OCI-M1 (cell line): ENCODE measurements at regions not wholly inside any gene's neighbourhood (a gene's known extent, or its start where the extent isn't known, plus 50 kb on each side); places are given as distances from the start of the nearest gene placed in this dataset.

Source experiments
- DNase-seq: peaks from one replicate; lab custom pipeline; 2025; lab: John Stamatoyannopoulos, UW

DNA sequence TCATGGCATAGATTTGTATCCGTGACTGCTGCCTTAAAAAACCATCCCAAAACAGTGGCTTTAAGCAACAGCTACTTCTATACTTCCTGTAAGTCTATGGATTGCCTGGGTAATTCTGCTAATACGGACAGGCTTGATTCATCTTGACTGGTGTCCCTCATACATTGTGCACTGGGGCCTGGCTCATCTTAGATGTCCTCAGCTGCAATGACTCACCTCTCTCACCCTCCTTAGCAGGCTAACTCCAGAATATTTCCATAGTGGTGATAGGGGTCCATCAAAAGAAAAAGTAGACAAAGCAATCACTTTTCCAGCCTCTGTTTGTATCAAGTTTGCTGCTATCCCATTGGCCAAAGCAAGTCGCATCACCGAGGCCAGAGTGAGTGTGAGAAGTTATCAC, 409.1 kb upstream of the KAZN start:
- no peak for DNase-seq

DNA sequence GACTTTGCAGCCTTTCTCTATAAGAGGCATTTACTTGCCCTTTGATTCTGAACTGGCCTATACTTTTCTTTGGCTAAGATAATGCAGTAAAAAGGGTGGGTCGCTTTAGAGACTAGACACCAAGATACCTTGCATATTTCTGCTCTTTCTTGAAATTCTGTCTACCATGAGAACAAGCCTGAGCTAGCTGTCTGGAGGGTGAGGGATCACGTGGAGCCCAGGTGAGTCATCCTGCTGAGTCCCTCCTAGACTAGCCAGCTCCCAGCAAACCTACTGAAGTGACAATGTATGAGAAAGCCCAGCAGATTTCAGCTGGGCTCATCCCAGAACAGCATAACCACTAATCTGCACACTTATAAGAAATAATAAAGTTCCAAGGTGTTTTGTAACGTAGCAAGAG, 408.0 kb upstream of the KAZN start:
- no peak for DNase-seq

DNA sequence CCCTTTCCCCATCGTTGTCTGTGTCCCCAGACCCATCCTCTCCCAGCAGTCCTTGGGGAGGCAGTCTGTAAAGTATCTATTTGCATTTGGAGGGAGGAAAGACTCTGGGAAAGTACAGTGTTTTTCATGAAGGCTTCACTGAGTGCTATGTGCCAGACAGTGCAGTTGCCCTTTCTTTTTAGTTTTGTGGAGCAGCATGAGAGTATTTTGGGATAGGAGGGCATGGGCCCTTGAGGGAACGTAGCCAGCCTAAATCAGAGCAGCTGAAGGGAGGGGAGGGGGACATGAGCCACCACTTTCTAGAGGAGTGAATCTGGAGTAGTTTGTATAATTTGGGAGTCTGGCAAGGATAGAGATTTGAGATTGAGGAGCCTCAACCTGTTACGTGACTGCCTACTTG, 404.0 kb upstream of the KAZN start:
- DNase-seq, result no peak

DNA sequence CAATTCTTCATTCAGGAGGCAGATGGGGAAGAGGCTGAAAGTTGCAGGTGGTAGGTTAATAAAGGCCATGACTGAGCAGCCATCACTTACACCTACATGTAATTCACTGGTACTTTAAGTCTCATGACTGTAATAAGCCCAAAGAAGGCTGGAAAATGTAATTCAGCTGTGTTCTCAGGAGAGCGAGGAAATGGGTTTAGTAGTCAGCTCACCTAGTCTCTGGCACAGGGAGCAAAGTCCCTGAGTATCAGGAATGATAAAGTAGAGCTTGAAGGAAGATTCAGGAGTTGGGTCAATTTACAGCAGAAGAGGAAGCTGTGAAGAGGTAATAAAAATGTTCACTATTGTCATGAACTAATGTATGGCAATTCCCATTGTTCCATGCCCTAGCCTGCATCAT, 393.4 kb upstream of the KAZN start:
- DNase-seq, result no peak

DNA sequence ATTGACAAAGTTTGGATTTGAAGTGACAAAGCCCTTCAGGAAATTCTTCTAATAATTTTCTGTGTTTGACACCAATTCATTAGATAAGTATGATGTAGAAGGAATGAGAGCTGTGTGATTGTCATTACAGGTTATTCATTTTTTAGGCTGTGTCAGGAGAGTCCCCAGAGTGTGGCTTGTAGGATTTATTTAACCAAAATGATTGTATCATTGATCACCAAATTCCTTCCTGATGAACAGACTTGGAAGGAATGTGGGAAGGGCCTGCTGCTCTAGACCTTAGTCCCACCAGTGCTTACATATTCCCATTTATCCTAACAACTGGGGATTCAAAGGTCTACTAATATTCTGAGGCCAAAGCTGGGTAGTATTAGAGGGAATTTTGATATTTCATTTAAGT, 383.3 kb upstream of the KAZN start:
- no peak for DNase-seq

DNA sequence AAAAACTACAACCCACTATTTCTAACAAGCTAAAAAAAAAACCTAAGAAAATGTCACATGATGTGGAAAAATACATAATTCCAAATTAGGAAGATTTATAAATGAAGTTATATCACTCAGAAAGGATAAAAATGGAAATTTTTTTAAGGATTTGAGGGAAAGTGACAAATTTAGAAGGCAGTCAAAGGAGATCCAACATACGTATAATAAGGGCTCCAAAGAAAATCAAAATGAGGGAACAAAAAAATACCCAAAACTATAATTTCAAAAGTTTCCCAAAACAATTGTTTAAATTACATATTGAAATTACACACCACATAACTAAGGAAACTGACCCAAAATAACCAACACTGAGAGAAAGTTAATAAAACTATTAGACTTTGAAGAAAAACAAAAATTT, 381.1 kb upstream of the KAZN start:
- DNase-seq, result no peak

DNA sequence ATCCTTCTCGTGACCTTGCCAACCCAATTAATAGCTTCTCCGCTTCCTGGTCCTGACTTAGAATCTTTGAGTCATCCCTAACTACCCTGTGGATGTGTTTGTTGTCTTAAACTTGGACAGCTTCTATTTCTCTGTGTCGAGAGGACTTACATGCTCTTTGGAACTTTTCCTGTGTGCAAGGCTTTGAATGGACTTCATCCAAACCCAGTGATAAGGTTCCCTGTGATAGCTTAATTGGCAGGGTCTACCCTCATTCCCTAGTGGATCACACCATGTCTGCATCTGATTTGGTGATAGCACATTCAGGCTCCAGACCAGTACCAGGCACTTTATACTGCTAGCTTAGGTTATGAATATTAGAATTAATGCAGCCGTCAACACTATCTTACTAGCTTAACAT, 378.2 kb upstream of the KAZN start:
- DNase-seq, result no peak

DNA sequence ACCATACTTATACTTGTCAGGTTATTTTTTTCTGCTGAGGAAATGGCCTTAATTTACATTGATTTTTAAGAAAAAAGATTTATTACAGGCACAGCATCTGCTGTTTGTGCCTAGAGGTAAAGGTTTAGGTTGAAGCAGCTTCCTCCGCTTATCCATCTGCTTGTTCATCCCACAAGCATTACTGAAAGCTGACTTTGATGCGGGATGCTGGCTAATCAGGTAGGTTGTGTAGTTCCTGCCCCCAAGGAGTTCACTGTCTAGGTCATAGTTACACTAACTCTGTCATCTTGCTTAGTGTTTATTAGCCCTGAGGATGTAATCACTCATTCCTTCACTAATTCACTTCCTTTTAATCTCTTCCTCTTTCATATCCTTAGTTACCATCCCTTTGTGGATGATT, 377.7 kb upstream of the KAZN start:
- DNase-seq, result no peak

DNA sequence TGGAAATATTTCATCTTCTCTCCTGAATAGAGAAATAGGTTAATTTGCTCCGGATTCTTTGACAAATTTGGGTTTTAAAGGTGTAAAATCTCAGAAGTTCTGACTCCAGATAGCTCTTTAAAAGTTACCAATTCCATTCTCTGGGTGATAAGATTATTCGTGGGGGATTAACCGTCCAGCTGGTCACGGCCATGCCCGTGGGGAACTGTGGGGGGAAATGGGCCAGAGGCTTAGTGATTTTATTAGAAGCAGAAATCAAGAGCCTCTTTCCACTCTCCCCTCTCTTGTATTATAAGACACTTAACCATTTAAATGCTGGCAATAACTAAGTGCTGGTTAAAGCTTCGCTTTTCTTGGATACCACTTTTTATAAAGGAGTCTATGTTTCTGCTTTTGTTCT, 376.4 kb upstream of the KAZN start:
- DNase-seq, result no peak

DNA sequence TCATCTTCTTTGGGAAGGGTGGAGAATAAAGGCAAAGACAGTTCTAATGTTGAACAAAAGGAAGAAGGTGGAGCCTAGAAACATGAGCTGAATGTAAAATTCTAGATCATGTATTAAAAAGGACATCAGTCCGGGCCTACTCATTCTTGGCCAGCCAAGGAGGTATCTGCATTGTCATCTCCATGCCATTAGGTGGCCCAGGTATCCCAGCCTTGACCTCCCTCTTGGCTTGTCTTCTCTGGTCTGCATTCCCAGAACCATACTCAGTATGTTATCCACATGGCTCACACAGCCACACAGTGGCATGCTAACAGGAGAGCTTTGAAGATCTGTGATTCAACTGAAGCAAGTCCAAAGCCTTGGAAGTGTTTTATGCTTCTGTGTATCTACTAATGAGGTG, 369.8 kb upstream of the KAZN start:
- no peak for DNase-seq

DNA sequence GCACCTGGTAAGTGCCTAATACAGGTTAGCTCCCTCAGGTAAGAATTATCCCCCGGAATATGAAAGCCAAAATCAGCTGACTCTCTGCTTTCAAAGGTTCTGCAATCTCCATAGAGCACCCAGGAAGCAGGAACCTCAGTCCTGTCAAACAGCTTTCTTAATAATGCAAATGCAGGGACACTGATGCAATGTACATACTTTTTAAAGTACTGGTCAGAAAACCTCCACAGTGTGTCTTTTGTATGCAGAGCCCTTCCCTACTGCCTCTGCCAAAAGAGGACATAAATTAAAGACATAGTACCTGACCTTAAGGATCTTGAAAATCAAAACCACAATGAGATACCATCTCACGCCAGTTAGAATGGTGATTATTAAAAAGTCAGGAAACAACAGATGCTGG, 365.0 kb upstream of the KAZN start:
- no peak for DNase-seq

DNA sequence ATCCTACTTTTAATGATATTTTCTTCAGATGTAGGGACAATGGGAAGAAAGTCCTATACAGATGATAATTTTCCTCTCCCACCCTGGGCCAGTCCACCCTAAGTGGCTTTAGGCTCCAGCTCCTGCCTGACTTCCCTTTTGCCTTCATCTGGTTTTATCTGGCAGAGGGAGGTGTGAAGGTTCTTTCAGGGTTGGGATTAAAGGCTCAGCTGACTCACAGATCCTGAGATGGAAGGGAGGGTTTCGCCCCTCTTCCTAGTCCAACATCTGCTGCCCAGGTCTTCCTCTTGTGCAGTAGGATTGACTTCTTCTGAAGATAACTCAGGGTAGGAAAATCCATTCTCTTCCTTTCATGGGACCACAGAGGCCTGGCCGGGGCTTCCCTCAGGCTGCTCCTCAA, 362.4 kb upstream of the KAZN start:
- no peak for DNase-seq

DNA sequence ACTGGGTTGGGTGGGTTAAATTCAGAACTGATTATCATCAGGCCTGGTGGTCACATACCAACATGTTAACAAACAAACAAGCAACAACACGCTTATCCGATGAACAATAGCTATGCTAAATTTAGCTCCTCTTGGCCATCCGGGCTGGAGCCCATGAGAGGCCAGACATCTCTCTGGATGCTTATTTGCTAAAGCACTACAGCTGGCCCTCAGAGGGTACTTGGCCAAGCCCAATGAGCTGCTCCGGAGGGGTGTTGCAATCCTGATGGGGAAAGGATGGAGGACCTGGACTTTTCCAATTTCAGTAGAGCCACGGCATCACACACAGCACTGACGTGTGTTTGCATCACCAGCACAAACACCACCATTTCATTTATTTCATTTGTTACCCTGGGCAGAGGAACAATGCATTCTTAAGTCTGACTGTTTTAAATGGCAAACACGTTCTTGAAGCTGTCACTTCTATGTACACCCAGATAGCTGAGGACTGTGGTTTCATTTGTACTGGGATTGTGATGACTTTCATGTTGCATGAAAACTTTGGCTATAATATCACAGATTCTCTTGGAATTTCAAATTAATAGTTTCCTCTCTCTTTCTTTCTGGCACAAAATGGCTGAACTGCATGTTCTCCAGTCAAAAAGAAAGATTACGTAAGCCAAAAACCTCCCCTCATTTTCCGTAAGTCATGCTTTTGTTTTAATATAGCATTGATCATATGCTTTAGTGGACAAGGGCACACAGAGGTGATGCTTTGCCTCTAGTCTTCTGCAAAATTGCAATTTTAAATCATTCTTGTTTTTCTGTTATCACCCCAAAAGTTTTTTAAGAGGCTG, 359.8 kb upstream of the KAZN start:
- no peak for DNase-seq

DNA sequence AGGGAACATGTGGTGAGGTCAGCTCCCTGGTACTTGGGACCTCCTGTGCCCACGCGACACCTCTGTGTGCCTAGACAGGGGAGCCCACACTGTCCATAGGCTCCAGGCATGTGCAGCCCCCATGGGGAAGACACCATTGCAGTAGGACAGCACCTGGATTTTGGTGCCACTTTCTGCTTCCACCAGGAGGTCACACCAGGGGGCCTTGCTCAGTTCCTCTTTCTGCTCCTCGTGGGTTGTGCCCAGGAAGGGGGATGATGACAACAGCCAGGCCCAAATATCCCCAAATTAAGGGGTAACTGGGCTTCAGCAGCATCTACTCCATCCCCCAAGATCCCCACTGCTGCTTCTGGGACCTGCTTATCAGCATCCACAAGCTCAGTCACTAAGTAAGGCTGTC, 358.2 kb upstream of the KAZN start:
- DNase-seq, result no peak

DNA sequence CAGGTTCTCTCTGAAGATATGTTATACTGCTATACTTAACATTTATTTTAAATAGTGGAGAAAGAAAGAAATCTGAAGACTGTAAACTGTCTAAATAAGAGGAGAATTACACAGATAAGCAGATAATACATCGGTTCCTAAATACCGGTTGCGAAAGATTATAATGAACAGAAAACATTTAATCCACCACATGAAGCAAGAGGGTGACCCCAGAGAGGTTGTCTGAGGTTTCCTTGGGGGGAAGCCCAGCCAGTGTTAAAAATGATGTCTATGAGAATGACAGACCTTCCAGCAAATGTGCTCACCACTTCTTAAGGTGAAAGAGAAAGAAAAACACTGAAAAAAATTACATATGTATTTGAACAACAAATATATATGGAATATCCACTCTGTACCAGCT, 356.4 kb upstream of the KAZN start:
- no peak for DNase-seq

DNA sequence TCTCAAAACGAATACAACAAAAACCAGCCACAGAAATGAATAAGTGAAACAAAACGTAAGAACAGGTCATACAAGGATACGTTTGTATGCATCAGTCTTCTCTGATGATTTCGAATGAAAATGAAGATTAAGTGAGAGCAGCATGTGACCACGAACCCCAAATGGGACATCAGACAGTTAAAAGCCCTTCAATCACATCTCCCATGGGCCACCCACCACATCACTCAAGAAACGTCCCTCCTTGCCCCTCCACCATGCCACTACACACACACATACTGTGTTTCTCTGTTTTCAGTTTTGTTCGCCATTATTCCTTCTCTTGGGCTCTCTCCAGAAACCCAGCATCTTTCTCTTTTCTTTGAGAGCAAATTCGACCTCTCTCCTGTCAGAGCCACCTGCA, 355.6 kb upstream of the KAZN start:
- no peak for DNase-seq

DNA sequence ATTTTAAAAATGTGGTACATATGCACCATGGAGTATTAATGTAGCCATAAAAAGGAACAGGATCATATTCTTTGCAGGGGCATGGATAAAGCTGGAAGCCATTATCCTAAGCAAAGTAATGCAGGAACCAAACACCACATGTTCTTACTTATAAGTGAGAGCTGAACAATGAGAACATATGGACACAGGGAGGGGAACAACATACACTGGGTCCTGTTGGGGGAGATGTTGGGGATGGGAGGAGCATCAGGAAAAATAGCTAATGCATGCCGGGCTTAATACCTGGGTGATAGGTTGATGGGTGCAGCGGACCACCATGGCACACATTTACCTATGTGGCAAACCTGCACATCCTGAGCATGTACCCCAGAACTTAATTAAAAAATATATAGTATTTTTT, 352.5 kb upstream of the KAZN start:
- DNase-seq, result no peak

DNA sequence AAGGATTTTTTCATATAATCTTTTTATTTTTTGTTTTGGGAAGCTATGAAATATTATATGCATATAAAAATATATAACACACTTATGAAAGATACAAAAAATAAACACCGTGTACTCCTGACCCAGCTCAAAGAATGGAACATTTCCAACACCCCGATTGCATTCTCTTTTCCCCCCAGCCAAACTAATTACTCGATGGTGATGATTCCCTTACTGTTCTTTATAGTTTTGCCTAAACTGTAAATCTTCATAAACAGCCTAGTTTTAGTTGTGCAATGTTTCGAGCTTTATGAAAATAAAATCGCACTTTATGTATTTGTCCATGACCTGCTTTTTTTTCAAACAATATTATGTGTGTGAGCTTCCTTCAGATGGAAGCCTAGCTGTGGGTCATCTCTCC, 352.0 kb upstream of the KAZN start:
- DNase-seq, result no peak

DNA sequence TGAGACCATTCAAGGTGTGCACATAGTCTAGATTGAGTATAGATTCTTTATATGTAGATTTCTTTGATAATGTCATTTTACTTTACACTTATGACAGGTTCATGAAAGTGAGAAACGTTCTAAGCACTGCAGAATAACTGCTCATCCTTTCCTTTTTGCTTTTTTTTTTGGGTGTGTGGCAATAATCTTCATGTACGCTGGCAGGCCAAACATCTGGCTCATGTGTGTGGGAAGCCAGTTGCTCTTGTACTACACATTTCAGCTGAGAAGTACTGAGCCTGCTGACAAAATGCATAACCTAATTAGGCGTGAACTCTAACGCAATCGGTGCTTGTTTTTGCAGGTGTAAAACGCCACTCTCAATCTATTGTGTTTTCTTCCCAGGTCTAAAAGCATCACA, 350.8 kb upstream of the KAZN start:
- DNase-seq, result no peak

DNA sequence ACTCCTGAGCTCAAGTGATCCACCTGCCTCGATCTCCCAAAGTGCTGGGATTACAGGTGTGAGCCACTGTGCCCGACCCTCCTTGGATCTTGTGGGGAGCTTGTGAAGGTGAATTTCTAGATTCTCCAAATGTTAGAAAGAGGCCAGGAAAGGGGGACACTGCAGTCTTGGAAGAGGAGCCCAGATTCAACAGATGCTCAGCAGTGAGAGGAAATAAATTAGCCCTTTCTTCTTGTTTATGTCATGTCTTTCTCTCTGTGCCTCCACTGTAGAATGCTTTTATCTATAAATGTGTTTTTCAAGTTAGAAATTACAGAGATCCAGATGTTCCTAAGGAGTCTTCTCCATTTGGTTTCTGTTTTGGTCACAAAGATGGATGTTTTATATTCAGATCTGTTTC, 346.6 kb upstream of the KAZN start:
- no peak for DNase-seq

DNA sequence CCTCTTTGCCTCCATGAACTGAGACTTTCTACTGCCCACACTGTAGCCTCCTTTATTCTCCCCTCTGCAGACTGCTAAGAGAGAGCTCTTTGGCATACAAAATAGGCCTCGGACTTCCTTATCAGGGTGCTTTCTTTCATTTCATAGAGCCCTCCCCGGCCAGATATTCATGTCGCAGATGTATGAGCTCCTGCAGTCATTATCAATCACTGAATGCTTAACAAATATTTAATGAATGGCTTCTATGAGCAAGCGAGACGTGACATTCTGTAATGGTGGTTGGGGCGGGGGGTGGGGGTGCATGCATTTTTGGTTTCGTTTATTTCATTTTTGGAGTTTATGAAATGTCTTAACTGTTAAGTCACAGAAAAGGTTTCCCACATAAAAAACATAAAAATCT, 344.8 kb upstream of the KAZN start:
- DNase-seq, result no peak

DNA sequence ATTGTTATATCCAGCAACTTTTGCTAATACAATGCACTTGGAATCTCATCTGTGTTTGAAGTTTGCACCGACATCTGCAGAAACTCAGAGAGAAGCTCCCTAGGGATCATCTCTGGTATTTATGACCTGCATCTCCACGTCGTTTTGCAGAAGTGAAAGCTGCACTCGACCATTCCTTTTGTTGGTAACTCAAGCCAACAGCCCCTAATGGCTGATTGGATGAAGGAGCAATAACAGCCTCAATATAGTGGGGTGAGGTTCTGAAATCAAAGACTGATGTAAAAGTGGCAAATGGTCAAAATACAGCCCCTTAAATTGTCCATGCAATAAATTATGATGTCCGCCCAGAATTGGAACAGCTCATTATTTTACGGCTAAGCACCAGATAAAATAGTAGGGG, 344.2 kb upstream of the KAZN start:
- no peak for DNase-seq

DNA sequence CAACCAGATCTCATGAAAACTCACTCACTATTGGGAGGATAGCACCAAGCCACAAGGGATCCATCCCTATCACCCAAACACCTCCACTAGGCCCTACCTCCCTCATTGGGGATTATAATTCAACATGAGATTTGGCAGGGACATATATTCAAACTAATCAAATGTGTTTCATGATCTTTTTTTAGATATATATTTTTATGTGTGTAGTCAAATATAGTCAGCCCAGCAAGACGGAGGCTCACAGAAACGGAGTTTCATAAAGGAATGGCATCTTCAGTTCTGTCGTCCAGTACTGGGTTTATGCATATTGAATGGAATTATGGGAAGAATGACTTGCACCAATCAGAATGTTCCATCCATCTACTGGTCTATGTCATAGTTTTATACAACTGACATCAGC, 343.3 kb upstream of the KAZN start:
- DNase-seq, result no peak

DNA sequence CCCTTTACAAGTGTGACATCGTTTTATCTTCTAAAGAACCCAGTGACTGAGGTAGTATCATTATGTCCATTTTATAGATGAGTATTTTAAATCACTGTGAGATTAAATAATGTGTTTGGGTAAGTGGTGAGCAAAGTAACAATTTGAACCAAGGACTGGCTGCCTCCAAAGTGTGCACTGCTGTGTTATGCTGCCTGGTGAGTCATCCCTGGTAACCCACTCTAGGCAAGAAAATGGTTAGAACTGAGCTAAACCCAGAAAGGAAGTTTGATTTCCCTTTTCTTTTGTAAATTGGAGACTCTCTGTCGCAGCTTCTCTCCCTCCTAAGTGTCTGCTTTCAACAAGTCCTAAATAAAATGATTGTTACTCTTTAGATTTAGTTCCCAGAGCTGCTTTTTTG, 342.8 kb upstream of the KAZN start:
- DNase-seq, result no peak
